Hepatocyte (in vitro differentiated cells): ENCODE measurements at regions not wholly inside any gene's neighbourhood (a gene's known extent, or its start where the extent isn't known, plus 50 kb on each side); places are given as distances from the start of the nearest gene placed in this dataset.

Source experiments
- CTCF ChIP-seq: fragments of 200-600 bp; sonication (generic); IDR thresholded peaks from 2 replicates; pipeline ENCODE4 v1.5.1; 2016; ENCODE audit warnings: antibody characterized with exemption, mild to moderate bottlenecking; ENCODE audit not compliant: poor library complexity
- EZH2 ChIP-seq: fragments of 200-600 bp; sonication (generic); IDR thresholded peaks from 2 replicates; pipeline ENCODE4 v1.6.1; 2016; ENCODE audit warnings: antibody characterized with exemption, mild to moderate bottlenecking, borderline replicate concordance
- EZH2phosphoT487 ChIP-seq: fragments of 200-600 bp; sonication (generic); IDR thresholded peaks from one replicate; pipeline ENCODE4 v1.6.1; 2018; ENCODE audit warnings: antibody characterized with exemption, mild to moderate bottlenecking, low read depth, moderate library complexity; ENCODE audit not compliant: unreplicated experiment, severe bottlenecking

- TF ChIP-seq CTCF (no peak), EZH2 (no peak), EZH2phosphoT487 (no peak)
Observed at GRCh38 chr14:73789989-73790581, 61.5 kb upstream of the PTGR2 start.
